GF-D8 (cell line): ENCODE measurements at regions not wholly inside any gene's neighbourhood (a gene's known extent, or its start where the extent isn't known, plus 50 kb on each side); places are given as distances from the start of the nearest gene placed in this dataset.

Experiments used
- DNase-seq: peaks from one replicate; lab custom pipeline; 2025; lab: John Stamatoyannopoulos, UW

DNA sequence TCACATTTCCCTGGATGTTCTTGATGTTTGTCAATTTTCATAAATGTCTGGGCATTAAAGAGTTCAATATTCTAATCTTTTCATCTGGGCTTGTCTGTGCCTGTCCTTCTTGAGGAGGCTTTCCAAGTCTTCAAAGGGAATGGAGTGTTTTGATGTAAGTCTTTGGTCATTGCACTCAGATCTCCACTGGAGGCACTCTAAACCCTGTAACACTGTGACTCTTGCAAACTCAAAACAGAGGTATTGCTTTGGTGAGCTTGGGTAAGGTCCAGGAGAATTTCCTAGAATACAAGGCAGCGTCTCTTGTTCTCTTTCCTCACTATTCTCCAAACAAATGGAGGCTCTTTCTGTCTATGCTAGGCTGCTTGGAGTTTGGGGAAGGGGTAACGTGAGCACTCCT is 1118.1 kb upstream of the PABPC4L start:
- no peak for DNase-seq

- DNase-seq = no peak
Measured at GRCh38 chr4:135316266-135316779, 1114.7 kb upstream of the PABPC4L start.

- DNase-seq = no peak
Measured at GRCh38 chr4:135290136-135290535, 1088.5 kb upstream of the PABPC4L start.

DNA sequence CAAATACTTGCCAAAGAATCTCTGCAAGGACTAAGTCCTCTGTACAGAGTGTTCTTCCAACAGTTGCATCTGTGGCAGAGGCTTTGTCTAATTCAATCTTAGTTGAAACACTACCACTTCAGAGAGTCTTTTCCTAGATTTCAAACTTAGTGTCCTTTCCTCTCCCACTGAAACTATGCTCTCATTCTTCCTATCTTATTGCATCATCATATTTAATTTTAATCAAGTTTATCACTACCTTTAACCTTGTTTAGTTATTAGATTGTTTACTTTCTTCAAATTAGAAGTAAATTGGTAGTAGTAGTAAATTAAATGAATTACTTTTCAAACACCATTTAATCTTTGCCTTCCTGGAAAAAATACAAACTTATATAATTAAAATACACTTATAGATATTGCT is 1082.3 kb upstream of the PABPC4L start:
- no peak for DNase-seq

GRCh38 chr4:135282676-135283075 is 1081.1 kb upstream of the PABPC4L start:
- DNase-seq = no peak

DNA sequence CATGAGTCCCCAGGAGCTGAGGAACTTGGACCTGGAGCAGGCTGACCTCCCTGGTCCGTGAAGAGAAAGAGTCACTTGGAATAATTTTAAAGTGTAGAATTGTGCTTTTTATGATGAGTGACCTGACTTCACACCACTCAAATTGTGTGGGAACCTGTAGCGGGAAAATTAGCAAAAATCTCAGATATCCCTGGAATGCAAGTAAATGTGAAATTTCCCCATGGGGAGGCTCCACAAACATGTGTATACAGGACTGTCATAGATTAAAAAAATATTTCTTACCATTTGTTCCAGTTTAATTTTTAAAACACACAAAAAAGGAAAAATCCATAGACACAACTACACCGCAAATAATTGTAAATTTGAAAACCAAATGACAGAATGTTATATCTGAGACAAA is 1079.6 kb upstream of the PABPC4L start:
- DNase-seq = no peak

DNA sequence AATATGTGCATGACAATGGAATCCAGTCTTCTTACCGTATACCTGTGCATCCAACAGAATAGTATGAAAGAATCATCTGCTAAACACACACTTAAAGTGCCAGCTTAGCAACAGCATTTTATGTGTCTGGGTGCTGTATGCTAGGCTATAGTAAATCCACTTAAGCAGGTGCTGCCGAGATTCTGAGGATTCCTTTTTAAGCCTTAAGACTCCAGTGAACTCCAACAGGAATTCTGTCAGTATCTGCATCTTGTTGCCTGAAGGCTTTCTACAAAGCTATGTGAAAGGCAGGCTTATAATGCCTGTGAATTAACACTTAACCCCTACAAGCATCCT is 1076.4 kb upstream of the PABPC4L start:
- no peak for DNase-seq

- no peak for DNase-seq
Measured at GRCh38 chr4:135277068-135277979, 1075.7 kb upstream of the PABPC4L start.

DNA sequence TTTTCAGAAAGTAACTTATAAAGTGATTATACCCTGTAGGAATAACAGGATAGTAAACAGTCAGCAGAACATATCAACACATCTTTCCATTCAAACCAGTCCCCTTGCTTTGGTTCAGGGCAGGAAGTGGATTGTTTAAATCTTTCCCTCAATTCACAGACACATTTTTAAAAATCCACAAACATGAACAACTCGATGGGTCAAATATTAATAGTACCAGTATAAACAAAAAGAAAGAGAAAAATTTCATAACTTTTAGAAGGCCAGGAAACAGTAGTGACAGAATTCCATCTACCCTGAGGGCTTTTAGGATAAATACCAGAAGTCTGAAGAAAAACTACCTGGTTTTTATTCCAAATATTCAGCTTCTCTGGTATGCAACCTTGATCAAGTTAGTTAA is 1072.8 kb upstream of the PABPC4L start:
- no peak for DNase-seq

DNA sequence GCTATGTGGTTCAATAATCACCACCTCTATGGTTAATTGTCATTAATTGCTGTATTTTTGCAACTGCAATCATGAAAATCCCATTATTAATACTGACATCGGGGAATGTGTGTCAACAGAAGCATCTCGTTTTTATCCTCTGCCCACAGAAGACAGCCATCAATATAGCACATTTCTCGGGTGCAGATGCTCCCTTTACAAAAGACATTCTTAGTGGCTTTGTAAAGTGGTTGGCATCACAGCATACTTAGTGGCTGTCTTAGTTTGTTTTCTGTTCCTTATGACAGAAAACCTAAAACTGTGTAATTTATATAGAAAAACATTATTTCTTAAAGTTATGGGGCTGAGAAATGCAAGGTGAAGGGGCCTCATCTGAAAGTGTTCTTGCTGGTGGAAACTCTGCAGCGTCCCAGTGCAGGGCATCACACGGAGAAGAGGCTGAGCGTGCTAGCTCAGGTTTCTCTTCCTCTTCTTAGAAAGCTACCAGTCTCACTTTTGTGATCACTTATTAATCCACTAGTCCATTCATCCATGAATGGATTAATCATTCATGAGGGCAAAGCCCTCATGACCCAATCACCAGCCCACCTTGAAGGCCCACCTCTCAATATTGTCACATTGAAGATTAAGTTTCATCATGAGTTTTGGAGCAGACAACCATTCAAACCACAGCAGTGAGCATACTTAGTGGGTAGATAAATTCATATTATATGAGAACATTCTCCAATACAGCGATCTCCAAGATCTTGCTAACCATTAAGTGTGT is 1067.7 kb upstream of the PABPC4L start:
- no peak for DNase-seq

GRCh38 chr4:135268369-135268768 is 1066.8 kb upstream of the PABPC4L start:
- no peak for DNase-seq

- DNase-seq = no peak
Measured at GRCh38 chr4:135267148-135267865, 1065.7 kb upstream of the PABPC4L start.

DNA sequence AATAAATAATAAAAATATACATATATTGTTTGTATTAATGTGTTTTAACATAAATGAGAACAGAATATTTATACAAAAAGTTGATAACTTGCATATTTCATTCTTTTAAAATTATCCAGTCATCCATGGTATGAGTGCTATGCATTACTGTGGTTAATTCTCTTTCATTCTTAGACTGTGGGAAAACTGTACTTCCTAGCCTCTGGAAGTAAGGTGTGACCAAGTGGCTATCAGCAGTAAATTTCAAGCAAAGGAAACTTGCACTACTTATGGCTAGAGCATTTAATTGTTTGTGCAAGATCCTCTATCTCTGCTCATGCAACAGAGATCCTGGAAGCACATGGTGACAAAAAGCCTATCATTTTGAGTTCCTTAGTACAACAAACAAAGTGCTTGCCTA is 1054.5 kb upstream of the PABPC4L start:
- DNase-seq = no peak

- no peak for DNase-seq
Measured at GRCh38 chr4:135250040-135250439, 1048.5 kb upstream of the PABPC4L start.

GRCh38 chr4:135249024-135249423 is 1047.4 kb upstream of the PABPC4L start:
- no peak for DNase-seq

DNA sequence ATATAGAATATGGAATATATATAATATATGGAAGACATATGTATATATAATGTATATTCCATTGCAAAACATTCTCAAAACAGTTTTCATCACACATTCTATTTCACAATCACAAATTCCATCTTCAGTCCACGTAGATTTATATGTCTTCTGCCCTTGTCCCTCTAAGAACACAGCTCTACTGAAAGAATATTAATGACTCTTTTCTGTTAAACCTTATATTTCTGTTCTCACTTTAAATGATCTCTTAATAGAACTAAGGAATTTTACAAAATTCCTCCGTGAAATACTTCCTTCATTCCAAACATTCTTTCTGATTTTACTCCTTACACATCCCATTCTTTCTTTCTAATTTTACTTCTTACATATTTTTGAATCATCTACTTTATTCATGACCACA is 1043.1 kb upstream of the PABPC4L start:
- no peak for DNase-seq

GRCh38 chr4:135244056-135244455 is 1042.5 kb upstream of the PABPC4L start:
- DNase-seq = no peak

GRCh38 chr4:135240796-135241195 is 1039.2 kb upstream of the PABPC4L start:
- DNase-seq = no peak

DNA sequence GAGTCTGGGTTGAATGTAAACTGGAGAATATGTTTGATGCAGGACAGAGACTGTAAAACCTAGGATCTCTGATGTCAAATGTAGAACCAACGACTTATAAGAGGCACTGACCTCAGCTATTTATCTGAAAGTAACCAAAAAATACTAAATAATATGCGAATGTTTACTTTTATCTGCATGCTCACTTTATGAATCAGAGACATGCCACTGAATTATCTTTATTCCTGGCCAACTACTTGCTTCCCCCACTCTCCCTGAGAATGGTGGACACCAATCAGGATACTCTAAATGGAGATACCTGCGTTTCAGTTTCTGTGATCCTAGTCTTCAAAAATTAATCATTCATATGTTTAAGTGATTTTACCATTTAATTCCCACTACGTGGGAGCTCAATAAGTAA is 1038.4 kb upstream of the PABPC4L start:
- no peak for DNase-seq

- DNase-seq = no peak
Measured at GRCh38 chr4:135238940-135239339, 1037.4 kb upstream of the PABPC4L start.

- DNase-seq = no peak
Measured at GRCh38 chr4:135236048-135236447, 1034.5 kb upstream of the PABPC4L start.

GRCh38 chr4:135227842-135228241 is 1026.3 kb upstream of the PABPC4L start:
- DNase-seq = no peak

GRCh38 chr4:135225551-135225950 is 1024.0 kb upstream of the PABPC4L start:
- no peak for DNase-seq
